ENCODE measurements at regions not wholly inside any gene's neighbourhood (a gene's known extent, or its start where the extent isn't known, plus 50 kb on each side); places are given as distances from the start of the nearest gene placed in this dataset.

- no peak overlapping the region for H3K4me3 ChIP-seq (ENCODE audit: low read length in 2 of 2)
- H3K36me3 ChIP-seq (replicated peaks in 1 of 2; ENCODE audit: control insufficient read depth in 2 of 2, insufficient read depth in 2 of 2, low read length in 2 of 2), result peaks cover 0 to 2% of the 10 kb centered on the region in 2 donors
- H4K8ac ChIP-seq (ENCODE audit: low read depth, low read length), result peak overlapping the region; percentile 0
- no peaks in the 10 kb centered on the region for H3K79me1 ChIP-seq (ENCODE audit: low read depth, low read length)
- H3K27ac ChIP-seq (replicated peaks; ENCODE audit: low read length), result no peak overlapping the region
- H2BK12ac ChIP-seq (ENCODE audit: low read length), result peak overlapping the region; percentile 22
- H3K9me3 ChIP-seq (replicated peaks in 1 of 2; ENCODE audit: control insufficient read depth in 2 of 2, insufficient read depth in 1 of 2, low read depth in 1 of 2, low read length in 2 of 2), result peaks cover 0 to 4% of the 10 kb centered on the region in 2 donors
- H2AFZ ChIP-seq (ENCODE audit: low read length), result no peak overlapping the region
- H3K4me1 ChIP-seq (ENCODE audit: control insufficient read depth in 2 of 2, insufficient read depth in 1 of 2, low read depth in 1 of 2, low read length in 2 of 2), result no peaks in the 10 kb centered on the region
- no peak overlapping the region for H3K4ac ChIP-seq (ENCODE audit: low read length)
- DNase-seq (ENCODE audit: low spot score), result no peak
- H3K9ac ChIP-seq (ENCODE audit: low read depth, low read length, poor library complexity), result peak overlapping the region; percentile 21
- peak overlapping the region; percentile 26 for H2BK15ac ChIP-seq (ENCODE audit: low read length)
- H3K23ac ChIP-seq (ENCODE audit: low read depth, low read length, poor library complexity), result no peak overlapping the region
- H3K14ac ChIP-seq (ENCODE audit: low read length), result peak overlapping the region; percentile 63
- no peak overlapping the region for H3K4me2 ChIP-seq (ENCODE audit: insufficient read depth, low read length, poor library complexity, severe bottlenecking)
- no peak overlapping the region for H2BK5ac ChIP-seq (ENCODE audit: low read length)
- H2BK120ac ChIP-seq (ENCODE audit: low read depth, low read length), result no peak overlapping the region
- H4K91ac ChIP-seq (ENCODE audit: low read depth, low read length, poor library complexity), result no peak overlapping the region
- peak overlapping the region; percentile 35 for H3K18ac ChIP-seq (ENCODE audit: low read length)
- peak overlapping the region; percentile 83 for H2AK5ac ChIP-seq (ENCODE audit: low read depth, low read length)
- no peaks in the 10 kb centered on the region for H3K27me3 ChIP-seq (ENCODE audit: control insufficient read depth in 3 of 3, insufficient read depth in 3 of 3, low read depth in 1 of 3, low read length in 3 of 3)
- no CpG with 5 or more reads among the region's 19 CpGs for WGBS, 2 donors (ENCODE audit: extremely low coverage in 2 of 2, insufficient read length in 2 of 2, insufficient replicate concordance in 1 of 2)
Observed at GRCh38 chr16:88322500-88322970, 60.2 kb upstream of the ZNF469 start.

- no peak overlapping the region for H3K4me2 ChIP-seq (ENCODE audit: insufficient read depth, low read length, poor library complexity, severe bottlenecking)
- no peak overlapping the region for H2AFZ ChIP-seq (ENCODE audit: low read length)
Observed at GRCh38 chr16:88323041-88323440, 59.7 kb upstream of the ZNF469 start.

GRCh38 chr16:88323546-88324330 lies 59.0 kb upstream of the ZNF469 start:
- WGBS, 2 donors (ENCODE audit: extremely low coverage in 2 of 2, insufficient read length in 2 of 2, insufficient replicate concordance in 1 of 2), result no CpG with 5 or more reads among the region's 15 CpGs
- DNase-seq (ENCODE audit: low spot score), result no peak

More at GRCh38 chr16:88323041-88323440, 59.7 kb upstream of the ZNF469 start:
- Histone ChIP-seq H3K18ac (ENCODE audit: low read length) (peak overlapping the region; percentile 64), H3K23ac (ENCODE audit: low read depth, low read length, poor library complexity) (no peak overlapping the region), H3K36me3 (replicated peaks in 1 of 2; ENCODE audit: control insufficient read depth in 2 of 2, insufficient read depth in 2 of 2, low read length in 2 of 2) (peaks cover 0 to 2% of the 10 kb centered on the region in 2 donors), H2AK5ac (ENCODE audit: low read depth, low read length) (no peak overlapping the region), H2BK120ac (ENCODE audit: low read depth, low read length) (no peak overlapping the region), H2BK12ac (ENCODE audit: low read length) (peak overlapping the region; percentile 22), H3K79me1 (ENCODE audit: low read depth, low read length) (no peaks in the 10 kb centered on the region), H3K27me3 (ENCODE audit: control insufficient read depth in 3 of 3, insufficient read depth in 3 of 3, low read depth in 1 of 3, low read length in 3 of 3) (peaks cover 0 to 4% (median 0%) of the 10 kb centered on the region in 3 experiments), H2BK15ac (ENCODE audit: low read length) (no peak overlapping the region), H2BK5ac (ENCODE audit: low read length) (peak overlapping the region; percentile 75), H3K4me3 (ENCODE audit: low read length in 2 of 2) (no peak overlapping the region), H3K9ac (ENCODE audit: low read depth, low read length, poor library complexity) (no peak overlapping the region), H3K27ac (replicated peaks; ENCODE audit: low read length) (no peak overlapping the region), H3K4ac (ENCODE audit: low read length) (no peak overlapping the region), H4K8ac (ENCODE audit: low read depth, low read length) (peak overlapping the region; percentile 0), H3K4me1 (ENCODE audit: control insufficient read depth in 2 of 2, insufficient read depth in 1 of 2, low read depth in 1 of 2, low read length in 2 of 2) (no peaks in the 10 kb centered on the region), H3K14ac (ENCODE audit: low read length) (peak overlapping the region; percentile 56), H3K9me3 (replicated peaks in 1 of 2; ENCODE audit: control insufficient read depth in 2 of 2, insufficient read depth in 1 of 2, low read depth in 1 of 2, low read length in 2 of 2) (peaks cover 0 to 4% of the 10 kb centered on the region in 2 donors), H4K91ac (ENCODE audit: low read depth, low read length, poor library complexity) (no peak overlapping the region)
- WGBS, 2 donors (ENCODE audit: extremely low coverage in 2 of 2, insufficient read length in 2 of 2, insufficient replicate concordance in 1 of 2), result no CpG with 5 or more reads among the region's 9 CpGs
- DNase-seq (ENCODE audit: low spot score), result no peak

GRCh38 chr16:88325087-88325750 lies 57.5 kb upstream of the ZNF469 start:
- H2AK5ac ChIP-seq (ENCODE audit: low read depth, low read length), result peak overlapping the region; percentile 74
- no peak overlapping the region for H3K4ac ChIP-seq (ENCODE audit: low read length)
- H2BK5ac ChIP-seq (ENCODE audit: low read length), result no peak overlapping the region
- no peaks in the 10 kb centered on the region for H3K79me1 ChIP-seq (ENCODE audit: low read depth, low read length)
- H3K36me3 ChIP-seq (replicated peaks in 1 of 2; ENCODE audit: control insufficient read depth in 2 of 2, insufficient read depth in 2 of 2, low read length in 2 of 2), result peaks cover 0 to 2% of the 10 kb centered on the region in 2 donors
- H3K18ac ChIP-seq (ENCODE audit: low read length), result no peak overlapping the region
- no peaks in the 10 kb centered on the region for H3K4me1 ChIP-seq (ENCODE audit: control insufficient read depth in 2 of 2, insufficient read depth in 1 of 2, low read depth in 1 of 2, low read length in 2 of 2)
- H3K14ac ChIP-seq (ENCODE audit: low read length), result peak overlapping the region; percentile 84
- peaks cover 0 to 6% (median 1%) of the 10 kb centered on the region in 3 experiments for H3K27me3 ChIP-seq (ENCODE audit: control insufficient read depth in 3 of 3, insufficient read depth in 3 of 3, low read depth in 1 of 3, low read length in 3 of 3)
- H3K9ac ChIP-seq (ENCODE audit: low read depth, low read length, poor library complexity), result no peak overlapping the region
- H3K4me2 ChIP-seq (ENCODE audit: insufficient read depth, low read length, poor library complexity, severe bottlenecking), result no peak overlapping the region
- H4K91ac ChIP-seq (ENCODE audit: low read depth, low read length, poor library complexity), result no peak overlapping the region
- no peak for DNase-seq (ENCODE audit: low spot score)
- H3K9me3 ChIP-seq (replicated peaks in 1 of 2; ENCODE audit: control insufficient read depth in 2 of 2, insufficient read depth in 1 of 2, low read depth in 1 of 2, low read length in 2 of 2), result peaks cover 0 to 4% of the 10 kb centered on the region in 2 donors
- H3K27ac ChIP-seq (replicated peaks; ENCODE audit: low read length), result no peak overlapping the region
- no peak overlapping the region for H3K4me3 ChIP-seq (ENCODE audit: low read length in 2 of 2)
- no CpG with 5 or more reads among the region's 15 CpGs for WGBS, 2 donors (ENCODE audit: extremely low coverage in 2 of 2, insufficient read length in 2 of 2, insufficient replicate concordance in 1 of 2)
- H4K8ac ChIP-seq (ENCODE audit: low read depth, low read length), result no peak overlapping the region
- peak overlapping the region; percentile 49 for H2BK15ac ChIP-seq (ENCODE audit: low read length)
- H2BK12ac ChIP-seq (ENCODE audit: low read length), result no peak overlapping the region
- H2BK120ac ChIP-seq (ENCODE audit: low read depth, low read length), result no peak overlapping the region
- no peak overlapping the region for H2AFZ ChIP-seq (ENCODE audit: low read length)
- no peak overlapping the region for H3K23ac ChIP-seq (ENCODE audit: low read depth, low read length, poor library complexity)

More at GRCh38 chr16:88323546-88324330, 59.0 kb upstream of the ZNF469 start:
- H2BK15ac ChIP-seq (ENCODE audit: low read length), result no peak overlapping the region
- H3K4me3 ChIP-seq (ENCODE audit: low read length in 2 of 2), result no peak overlapping the region
- no peak overlapping the region for H4K8ac ChIP-seq (ENCODE audit: low read depth, low read length)
- peak overlapping the region; percentile 28 for H3K18ac ChIP-seq (ENCODE audit: low read length)
- peak overlapping the region; percentile 43 for H2AK5ac ChIP-seq (ENCODE audit: low read depth, low read length)
- H2AFZ ChIP-seq (ENCODE audit: low read length), result no peak overlapping the region
- H2BK120ac ChIP-seq (ENCODE audit: low read depth, low read length), result no peak overlapping the region
- peaks cover 0 to 4% of the 10 kb centered on the region in 2 donors for H3K9me3 ChIP-seq (replicated peaks in 1 of 2; ENCODE audit: control insufficient read depth in 2 of 2, insufficient read depth in 1 of 2, low read depth in 1 of 2, low read length in 2 of 2)
- no peak overlapping the region for H3K9ac ChIP-seq (ENCODE audit: low read depth, low read length, poor library complexity)
- peak overlapping the region; percentile 58 for H2BK12ac ChIP-seq (ENCODE audit: low read length)
- H3K23ac ChIP-seq (ENCODE audit: low read depth, low read length, poor library complexity), result no peak overlapping the region
- no peak overlapping the region for H3K27ac ChIP-seq (replicated peaks; ENCODE audit: low read length)
- H3K27me3 ChIP-seq (ENCODE audit: control insufficient read depth in 3 of 3, insufficient read depth in 3 of 3, low read depth in 1 of 3, low read length in 3 of 3), result peaks cover 0 to 6% (median 0%) of the 10 kb centered on the region in 3 experiments
- no peaks in the 10 kb centered on the region for H3K79me1 ChIP-seq (ENCODE audit: low read depth, low read length)
- no peak overlapping the region for H3K4ac ChIP-seq (ENCODE audit: low read length)
- H3K36me3 ChIP-seq (replicated peaks in 1 of 2; ENCODE audit: control insufficient read depth in 2 of 2, insufficient read depth in 2 of 2, low read length in 2 of 2), result peaks cover 0 to 2% of the 10 kb centered on the region in 2 donors
- H3K14ac ChIP-seq (ENCODE audit: low read length), result peak overlapping the region; percentile 75
- H3K4me2 ChIP-seq (ENCODE audit: insufficient read depth, low read length, poor library complexity, severe bottlenecking), result no peak overlapping the region
- no peaks in the 10 kb centered on the region for H3K4me1 ChIP-seq (ENCODE audit: control insufficient read depth in 2 of 2, insufficient read depth in 1 of 2, low read depth in 1 of 2, low read length in 2 of 2)
- peak overlapping the region; percentile 75 for H2BK5ac ChIP-seq (ENCODE audit: low read length)
- H4K91ac ChIP-seq (ENCODE audit: low read depth, low read length, poor library complexity), result peak overlapping the region; percentile 72

Data from neuronal stem cell (in vitro differentiated cells).